HEK293T (cell line): ENCODE measurements at regions not wholly inside any gene's neighbourhood (a gene's known extent, or its start where the extent isn't known, plus 50 kb on each side); places are given as distances from the start of the nearest gene placed in this dataset.

Experiments used
- BHLHE40 ChIP-seq: fragments of 450-650 bp; IDR thresholded peaks from 2 replicates; pipeline ENCODE4 v1.6.1; 2016; ENCODE audit warnings: mild to moderate bottlenecking, moderate library complexity, borderline replicate concordance
- ELF4 ChIP-seq: fragments of 450-650 bp; IDR thresholded peaks from 2 replicates; pipeline ENCODE4 v1.6.1; 2017; ENCODE audit warnings: antibody characterized with exemption
- FOXK2 ChIP-seq: fragments of 450-650 bp; IDR thresholded peaks from 2 replicates; pipeline ENCODE4 v1.6.1; 2016; ENCODE audit warnings: mild to moderate bottlenecking
- FOXM1 ChIP-seq: fragments of 450-650 bp; IDR thresholded peaks from 2 replicates; pipeline ENCODE4 v1.6.1; 2017; ENCODE audit warnings: mild to moderate bottlenecking, borderline replicate concordance
- PKNOX1 ChIP-seq: fragments of 450-650 bp; IDR thresholded peaks from 2 replicates; pipeline ENCODE4 v1.6.1; 2016
- ZNF384 ChIP-seq: fragments of 450-650 bp; IDR thresholded peaks from 2 replicates; pipeline ENCODE4 v1.6.1; 2016

GRCh38 chr5:2579126-2579525, 172.4 kb downstream of the IRX2 start:
- TF ChIP-seq FOXM1 (no peak), PKNOX1 (no peak), ZNF384 (no peak), ELF4 (no peak), FOXK2 (no peak), BHLHE40 (no peak)
